Smooth muscle cell (in vitro differentiated cells): ENCODE measurements at regions not wholly inside any gene's neighbourhood (a gene's known extent, or its start where the extent isn't known, plus 50 kb on each side); places are given as distances from the start of the nearest gene placed in this dataset.
"Not testable (repeated sequence)": the region's sequence is repeated elsewhere in the genome, so short reads cannot be mapped to it uniquely, and the experiment has no call there.

Experiments
- DNase-seq: peaks from one replicate; lab custom pipeline; 2025; ENCODE audit not compliant: unreplicated experiment; lab: John Stamatoyannopoulos, UW
- H2AFZ ChIP-seq: fragments of 200-600 bp; sonication (generic); 2 replicates; pipeline ENCODE4 v1.6.0; 2016; ENCODE audit warnings: antibody characterized with exemption, low read depth, mild to moderate bottlenecking
- H3F3A ChIP-seq: fragments of 200-600 bp; sonication (generic); 2 replicates; pipeline ENCODE4 v1.6.0; 2017; ENCODE audit warnings: antibody characterized with exemption, low read depth
- H3K27ac ChIP-seq: fragments of 200-600 bp; sonication (generic); 2 replicates; pipeline ENCODE4 v1.5.1; 2016; ENCODE audit warnings: low read depth, mild to moderate bottlenecking
- H3K27me3 ChIP-seq: fragments of 200-600 bp; sonication (generic); 2 replicates; pipeline ENCODE4 v1.6.1; 2016; ENCODE audit warnings: low read depth, mild to moderate bottlenecking
- H3K36me3 ChIP-seq: fragments of 200-600 bp; sonication (generic); 2 replicates; pipeline ENCODE4 v1.5.1; 2016; ENCODE audit warnings: low read depth
- H3K4me1 ChIP-seq: fragments of 200-600 bp; sonication (generic); 2 replicates; pipeline ENCODE4 v1.5.1; 2016; ENCODE audit warnings: low read depth
- H3K4me2 ChIP-seq: fragments of 200-600 bp; sonication (generic); 2 replicates; pipeline ENCODE4 v1.6.0; 2016; ENCODE audit warnings: mild to moderate bottlenecking
- H3K4me3 ChIP-seq: fragments of 200-600 bp; sonication (generic); 2 replicates; pipeline ENCODE4 v1.5.1; 2016; ENCODE audit warnings: mild to moderate bottlenecking
- H3K79me2 ChIP-seq: fragments of 200-600 bp; sonication (generic); 2 replicates; pipeline ENCODE4 v1.6.0; 2016; ENCODE audit warnings: low read depth, mild to moderate bottlenecking
- H3K9ac ChIP-seq: fragments of 200-600 bp; sonication (generic); 2 replicates; pipeline ENCODE4 v1.6.0; 2016; ENCODE audit warnings: low read depth
- H3K9me3 ChIP-seq: fragments of 200-600 bp; sonication (generic); replicated peaks from 2 replicates; pipeline ENCODE4 v1.5.1; 2016; ENCODE audit warnings: low read depth
- H4K20me1 ChIP-seq: fragments of 200-600 bp; sonication (generic); 2 replicates; pipeline ENCODE4 v1.6.0; 2016; ENCODE audit warnings: low read depth
- CTCF ChIP-seq: fragments of 200-600 bp; sonication (generic); IDR thresholded peaks from 2 replicates; pipeline ENCODE4 v1.5.1; 2017; ENCODE audit warnings: borderline replicate concordance, mild to moderate bottlenecking, antibody characterized with exemption; ENCODE audit not compliant: insufficient read depth, poor library complexity, severe bottlenecking
- WGBS: methylation state at CpG from one replicate; pipeline ENCODE4 v1.1.7; 2016; ENCODE audit warnings: low lambda C conversion rate; 5-methylcytosine and 5-hydroxymethylcytosine counted together

GRCh38 chr6:81265106-81265505 lies 487.4 kb downstream of the TENT5A start:
- Histone ChIP-seq H3K9ac (no peak overlapping the region), H3K4me3 (peak overlapping the region; percentile 1), H4K20me1 (no peaks in the 10 kb centered on the region), H3K79me2 (no peaks in the 10 kb centered on the region), H3K4me2 (peak overlapping the region; percentile 50), H3K36me3 (no peaks in the 10 kb centered on the region), H3K9me3 (no peaks in the 10 kb centered on the region), H3F3A (no peaks in the 10 kb centered on the region), H3K4me1 (no peaks in the 10 kb centered on the region), H2AFZ (peak overlapping the region; percentile 35), H3K27me3 (no peaks in the 10 kb centered on the region), H3K27ac (no peak overlapping the region)
- no peak for TF ChIP-seq CTCF
- no peak for DNase-seq
- WGBS: 62% methylated on average over 4 of the region's 4 CpGs

GRCh38 chr6:81263531-81264168 lies 488.8 kb downstream of the TENT5A start:
- Histone ChIP-seq H2AFZ (no peak overlapping the region), H3F3A (no peaks in the 10 kb centered on the region), H3K4me1 (no peaks in the 10 kb centered on the region), H3K79me2 (no peaks in the 10 kb centered on the region), H4K20me1 (no peaks in the 10 kb centered on the region), H3K27me3 (no peaks in the 10 kb centered on the region), H3K4me3 (no peak overlapping the region), H3K36me3 (no peaks in the 10 kb centered on the region), H3K9ac (no peak overlapping the region), H3K9me3 (no peaks in the 10 kb centered on the region), H3K27ac (no peak overlapping the region), H3K4me2 (no peak overlapping the region)
- WGBS: 92% methylated on average over 17 of the region's 17 CpGs
- DNase-seq: no peak
- no peak for TF ChIP-seq CTCF

- no peak for TF ChIP-seq CTCF
- H3F3A ChIP-seq: no peaks in the 10 kb centered on the region
- no peaks in the 10 kb centered on the region for H3K4me1 ChIP-seq
- no peaks in the 10 kb centered on the region for H3K79me2 ChIP-seq
- no peaks in the 10 kb centered on the region for H4K20me1 ChIP-seq
- H3K4me3 ChIP-seq: no peak overlapping the region
- H3K36me3 ChIP-seq: no peaks in the 10 kb centered on the region
- 93% methylated on average over 8 of the region's 8 CpGs for WGBS
- no peaks in the 10 kb centered on the region for H3K27me3 ChIP-seq
- H3K27ac ChIP-seq: no peak overlapping the region
- H3K4me2 ChIP-seq: no peak overlapping the region
- DNase-seq: no peak
- no peaks in the 10 kb centered on the region for H3K9me3 ChIP-seq
- H2AFZ ChIP-seq: no peak overlapping the region
- H3K9ac ChIP-seq: no peak overlapping the region
Observed at GRCh38 chr6:81262656-81263055, 489.8 kb downstream of the TENT5A start.

- H3K4me3 ChIP-seq, H3K4me2 ChIP-seq, H2AFZ ChIP-seq, H3K9ac ChIP-seq, H4K20me1 ChIP-seq, H3K9me3 ChIP-seq, H3K4me1 ChIP-seq, H3K79me2 ChIP-seq, H3K27ac ChIP-seq, H3K36me3 ChIP-seq, H3K27me3 ChIP-seq, H3F3A ChIP-seq, DNase-seq: not testable (repeated sequence)
- WGBS: 94% methylated on average over 6 of the region's 6 CpGs
Observed at GRCh38 chr6:81256223-81256622, 496.3 kb downstream of the TENT5A start.
